ENCODE measurements at regions not wholly inside any gene's neighbourhood (a gene's known extent, or its start where the extent isn't known, plus 50 kb on each side); places are given as distances from the start of the nearest gene placed in this dataset.

DNA sequence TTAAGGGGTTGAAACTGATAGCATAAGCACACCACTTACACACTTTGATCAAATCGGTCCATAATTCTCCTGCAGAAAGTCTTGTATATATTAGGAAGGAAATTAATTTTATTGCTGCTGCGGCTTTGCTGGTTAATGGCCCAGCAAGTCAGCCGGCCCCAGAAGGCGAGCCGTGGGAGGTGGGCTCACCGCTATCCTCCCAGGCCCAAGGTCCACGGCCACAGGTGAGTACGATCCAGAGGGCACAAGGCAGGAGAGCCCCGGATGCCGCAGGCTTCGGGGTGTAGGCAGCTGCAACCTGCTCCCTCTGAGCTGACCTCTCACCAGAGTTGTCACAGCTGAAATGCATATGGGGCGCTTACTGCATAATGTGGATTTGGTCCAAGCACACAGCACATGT is 165.7 kb downstream of the TBX5 start:
- Histone ChIP-seq H4K8ac (replicated peaks; ENCODE audit: insufficient read length, low read depth, low read length) (no peak overlapping the region), H2AFZ (ENCODE audit: low read length) (no peak overlapping the region), H3K23me2 (ENCODE audit: insufficient read length, low read depth, low read length, poor library complexity, severe bottlenecking) (no peaks in the 10 kb centered on the region), H3K56ac (ENCODE audit: insufficient read length, low read depth, low read length) (no peak overlapping the region), H3K4me1 (ENCODE audit: insufficient read depth, low read length) (no peaks in the 10 kb centered on the region), H4K91ac (ENCODE audit: insufficient read length, low read depth, low read length) (no peak overlapping the region), H3K4ac (ENCODE audit: low read depth, low read length) (no peak overlapping the region), H3K9me3 (ENCODE audit: control insufficient read depth, low read depth, low read length) (no peaks in the 10 kb centered on the region), H3K79me2 (ENCODE audit: insufficient read depth, low read length) (no peaks in the 10 kb centered on the region), H3K23ac (ENCODE audit: insufficient read length, low read depth, low read length) (no peak overlapping the region), H3K4me2 (ENCODE audit: insufficient read depth, insufficient read length, low read length) (no peak overlapping the region), H3T11ph (ENCODE audit: low read length) (no peak overlapping the region), H2BK20ac (ENCODE audit: low read depth, low read length, poor library complexity, severe bottlenecking) (no peak overlapping the region), H3K27me3 (ENCODE audit: insufficient read depth, low read length) (no peaks in the 10 kb centered on the region), H3K18ac (ENCODE audit: insufficient read length, low read depth, low read length) (no peak overlapping the region), H4K5ac (ENCODE audit: insufficient read length, low read depth, low read length) (no peak overlapping the region), H2BK5ac (ENCODE audit: insufficient read length, low read length) (no peak overlapping the region), H2BK15ac (ENCODE audit: low read depth, low read length) (no peak overlapping the region), H3K79me1 (ENCODE audit: insufficient read depth, low read depth, low read length, poor library complexity, severe bottlenecking) (no peaks in the 10 kb centered on the region), H2BK120ac (ENCODE audit: low read depth, low read length, poor library complexity, severe bottlenecking) (no peak overlapping the region), H3K27ac (ENCODE audit: insufficient read length, low read depth, low read length) (no peak overlapping the region), H2AK5ac (ENCODE audit: insufficient read length, low read length) (no peak overlapping the region), H2BK12ac (ENCODE audit: insufficient read length, low read depth, low read length) (no peak overlapping the region), H4K20me1 (ENCODE audit: control insufficient read depth, insufficient read depth, insufficient read length) (no peaks in the 10 kb centered on the region), H3K14ac (ENCODE audit: insufficient read depth, low read length) (no peak overlapping the region), H3K9ac (ENCODE audit: extremely low read depth, insufficient read length, low read length) (no peak overlapping the region)
- TF ChIP-seq, protein P1, sequence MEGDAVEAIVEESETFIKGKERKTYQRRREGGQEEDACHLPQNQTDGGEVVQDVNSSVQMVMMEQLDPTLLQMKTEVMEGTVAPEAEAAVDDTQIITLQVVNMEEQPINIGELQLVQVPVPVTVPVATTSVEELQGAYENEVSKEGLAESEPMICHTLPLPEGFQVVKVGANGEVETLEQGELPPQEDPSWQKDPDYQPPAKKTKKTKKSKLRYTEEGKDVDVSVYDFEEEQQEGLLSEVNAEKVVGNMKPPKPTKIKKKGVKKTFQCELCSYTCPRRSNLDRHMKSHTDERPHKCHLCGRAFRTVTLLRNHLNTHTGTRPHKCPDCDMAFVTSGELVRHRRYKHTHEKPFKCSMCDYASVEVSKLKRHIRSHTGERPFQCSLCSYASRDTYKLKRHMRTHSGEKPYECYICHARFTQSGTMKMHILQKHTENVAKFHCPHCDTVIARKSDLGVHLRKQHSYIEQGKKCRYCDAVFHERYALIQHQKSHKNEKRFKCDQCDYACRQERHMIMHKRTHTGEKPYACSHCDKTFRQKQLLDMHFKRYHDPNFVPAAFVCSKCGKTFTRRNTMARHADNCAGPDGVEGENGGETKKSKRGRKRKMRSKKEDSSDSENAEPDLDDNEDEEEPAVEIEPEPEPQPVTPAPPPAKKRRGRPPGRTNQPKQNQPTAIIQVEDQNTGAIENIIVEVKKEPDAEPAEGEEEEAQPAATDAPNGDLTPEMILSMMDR (conservative IDR thresholded peaks at IDR 0.05): no peak
- Mint-ChIP-seq H3K4me3 (no peak overlapping the region), H3K9me3 (no peaks in the 10 kb centered on the region), H3K4me1 (peaks cover 12 to 18% of the 10 kb centered on the region in 2 experiments), H3K27me3 (ENCODE audit: low read depth) (peaks cover 8% of the 10 kb centered on the region), H3K36me3 (ENCODE audit: insufficient read depth in 1 of 3, low read depth in 3 of 3) (no peaks in the 10 kb centered on the region), H3K27ac (no peak overlapping the region)
- no CpG with 5 or more reads among the region's 12 CpGs for WGBS (ENCODE audit: extremely low coverage, insufficient read length, low lambda C conversion rate)
- DNase-seq: no peak
